ENCODE measurements at regions not wholly inside any gene's neighbourhood (a gene's known extent, or its start where the extent isn't known, plus 50 kb on each side); places are given as distances from the start of the nearest gene placed in this dataset.

GRCh38 chr7:68456469-68456868 is 1141.8 kb upstream of the AUTS2 start:
- no peak for DNase-seq

GRCh38 chr7:68457481-68457880 is 1140.8 kb upstream of the AUTS2 start:
- no peak for DNase-seq

- DNase-seq: no peak
These were observed 1140.0 kb upstream of the AUTS2 start for GRCh38 chr7:68458010-68458908.

DNA sequence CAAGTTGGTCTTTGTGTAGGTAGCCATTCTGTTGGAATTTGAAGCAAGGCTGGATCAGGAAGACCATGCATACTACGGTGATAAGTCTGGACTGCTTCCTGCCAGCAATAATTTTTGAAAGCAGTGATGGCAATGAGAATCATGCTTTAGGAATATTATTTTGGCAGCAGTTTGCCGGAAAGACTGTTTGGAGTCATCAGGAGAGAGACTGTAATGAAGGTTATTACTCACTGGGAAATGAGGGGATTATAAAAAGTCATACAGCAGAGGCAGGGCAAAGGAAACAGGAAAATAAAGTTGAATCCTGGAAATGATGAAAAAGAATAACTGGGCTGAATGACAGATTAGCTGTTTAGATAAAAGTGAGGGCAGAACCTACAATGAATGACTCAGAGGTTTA is 1136.8 kb upstream of the AUTS2 start:
- no peak for DNase-seq

- DNase-seq: no peak
These were observed 1127.3 kb upstream of the AUTS2 start for GRCh38 chr7:68470836-68471435.

- no peak for DNase-seq
These were observed 1125.6 kb upstream of the AUTS2 start for GRCh38 chr7:68472688-68473087.

DNA sequence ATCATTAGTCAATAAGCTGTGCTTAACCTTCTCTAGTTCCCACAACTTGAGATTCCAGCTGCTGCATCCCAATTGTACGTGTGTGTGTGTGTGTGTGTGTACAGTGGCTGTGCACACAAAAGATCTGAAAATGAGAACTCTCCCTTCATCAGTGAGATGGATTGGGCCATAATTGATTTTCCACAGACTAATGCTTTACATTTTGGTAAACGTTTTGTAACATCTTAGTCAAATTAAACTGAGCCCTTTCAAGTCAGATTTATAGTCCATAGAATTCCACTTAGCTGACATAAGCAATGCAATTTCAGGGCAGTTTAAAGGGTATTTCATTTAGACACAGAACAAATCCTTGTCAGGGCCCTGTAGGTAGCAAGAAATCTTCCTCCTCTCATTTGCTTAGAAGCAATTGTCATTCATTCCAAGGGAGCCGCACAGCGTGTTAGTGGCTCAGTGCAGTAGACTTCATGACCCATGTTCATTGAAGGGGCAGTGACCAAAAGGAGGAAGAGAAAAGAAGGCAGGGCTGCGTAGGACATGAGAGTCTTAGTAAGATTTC is 1123.5 kb upstream of the AUTS2 start:
- no peak for DNase-seq

DNA sequence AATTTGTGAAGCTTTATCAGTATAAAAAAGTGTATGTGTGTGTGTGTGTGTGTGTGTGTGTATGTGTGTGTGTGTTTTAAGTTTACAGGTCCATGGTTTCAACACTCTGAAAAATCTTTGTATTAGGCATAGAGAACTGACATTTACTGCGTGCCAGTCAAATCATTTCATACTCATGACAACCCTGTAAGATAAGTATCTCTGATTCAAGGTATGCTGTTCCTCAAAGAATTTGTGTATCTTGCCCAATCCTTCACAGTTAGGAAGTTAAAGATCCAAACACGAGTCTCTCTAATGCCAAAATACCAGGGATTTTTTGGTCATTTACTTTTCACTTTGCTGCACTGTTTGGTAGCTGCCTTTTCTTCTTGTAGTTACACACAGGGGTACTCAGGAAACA is 1121.3 kb upstream of the AUTS2 start:
- DNase-seq: no peak

GRCh38 chr7:68478326-68478725 is 1119.9 kb upstream of the AUTS2 start:
- DNase-seq: no peak

DNA sequence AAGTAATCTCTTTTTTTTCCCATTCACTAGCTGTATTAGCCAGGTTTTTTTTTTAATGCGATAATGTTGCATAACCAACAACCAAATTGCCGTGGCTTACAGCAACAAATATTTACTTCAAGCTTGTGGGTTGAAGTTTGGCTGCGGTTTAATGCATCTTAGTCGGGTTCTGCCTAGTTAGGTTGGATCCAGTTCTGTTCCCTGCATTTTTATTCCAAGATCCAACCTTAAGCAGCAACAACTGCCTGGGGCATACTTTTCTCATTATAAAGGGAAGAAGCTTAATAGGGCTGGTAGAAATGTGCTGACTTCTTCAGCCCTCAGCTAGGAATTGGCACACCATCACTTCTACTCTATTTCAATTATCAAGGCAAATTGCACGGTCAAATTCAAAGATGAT is 1115.5 kb upstream of the AUTS2 start:
- DNase-seq: no peak

DNA sequence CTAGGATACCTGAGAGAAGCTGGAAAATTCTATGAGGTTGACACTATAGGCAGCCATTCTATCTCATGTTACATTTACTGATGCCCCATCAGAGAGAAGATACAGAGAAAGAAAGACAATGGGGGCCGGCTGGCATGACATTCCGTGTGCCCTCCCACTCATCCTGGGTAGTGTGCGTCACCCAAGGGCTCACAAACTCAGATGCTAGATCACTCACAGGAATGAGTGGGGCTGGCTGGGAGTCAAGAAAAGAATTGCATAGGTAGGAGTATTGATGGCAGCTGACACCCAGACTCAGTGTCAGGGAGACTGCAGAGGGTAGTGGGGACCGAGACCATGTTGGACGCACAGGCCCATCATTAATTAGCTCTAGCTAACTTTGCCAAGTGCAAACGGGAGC is 1113.5 kb upstream of the AUTS2 start:
- no peak for DNase-seq

GRCh38 chr7:68485253-68485917 is 1112.9 kb upstream of the AUTS2 start:
- DNase-seq: no peak

- no peak for DNase-seq
These were observed 1109.8 kb upstream of the AUTS2 start for GRCh38 chr7:68488341-68489060.

DNA sequence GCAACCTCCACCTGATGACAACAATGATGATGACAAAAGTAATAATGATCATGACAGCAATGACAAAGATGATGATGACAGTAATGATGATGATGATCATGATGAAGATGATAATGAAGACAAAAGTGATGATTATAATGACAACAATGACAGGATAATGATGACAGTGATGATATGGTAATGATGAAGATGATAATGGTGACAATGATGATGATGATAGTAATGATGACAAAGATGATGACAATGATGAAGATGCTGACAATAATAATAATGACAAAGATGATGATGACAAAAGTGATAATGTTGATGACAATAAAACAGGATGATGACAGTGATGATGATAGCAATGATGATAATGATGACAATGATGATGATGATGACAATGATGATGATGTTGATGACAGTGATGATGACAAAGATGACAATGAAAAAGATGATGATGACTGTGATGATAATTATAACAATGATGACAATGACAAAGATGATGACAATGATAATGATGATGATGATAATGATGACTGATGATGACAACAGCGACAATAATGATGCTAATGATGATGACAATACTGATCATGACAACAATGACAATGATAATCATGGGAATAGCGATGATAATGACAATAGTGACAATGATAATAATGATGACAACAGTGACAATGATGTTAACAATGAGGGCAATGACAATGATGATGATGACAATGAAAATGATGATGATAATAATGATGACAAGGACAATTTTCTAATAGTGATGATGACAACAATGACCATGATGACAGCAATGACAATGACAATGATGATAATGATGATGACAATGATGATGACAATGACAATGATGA is 1106.5 kb upstream of the AUTS2 start:
- DNase-seq: no peak

GRCh38 chr7:68492359-68492690 is 1106.0 kb upstream of the AUTS2 start:
- DNase-seq: no peak

DNA sequence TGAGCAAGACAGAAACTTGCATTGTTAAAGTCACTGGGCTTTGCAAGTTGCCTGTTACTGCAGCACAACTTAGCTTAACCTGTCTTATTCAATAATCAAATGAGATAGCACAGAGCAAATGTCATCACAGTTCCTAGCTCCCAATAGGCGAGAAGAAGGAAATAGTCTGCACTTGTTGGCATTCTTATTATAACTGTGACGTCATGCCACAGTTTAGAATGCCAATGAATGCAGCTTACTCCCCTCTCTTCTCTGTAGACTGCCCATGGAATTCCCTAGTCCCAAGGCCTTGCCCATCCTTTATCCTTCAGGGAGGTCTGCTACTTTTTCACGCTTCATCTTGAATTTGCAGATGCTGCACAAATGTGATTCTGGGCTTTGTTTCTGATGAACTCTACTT is 1094.9 kb upstream of the AUTS2 start:
- no peak for DNase-seq

- DNase-seq: no peak
These were observed 1093.6 kb upstream of the AUTS2 start for GRCh38 chr7:68504716-68505115.

DNA sequence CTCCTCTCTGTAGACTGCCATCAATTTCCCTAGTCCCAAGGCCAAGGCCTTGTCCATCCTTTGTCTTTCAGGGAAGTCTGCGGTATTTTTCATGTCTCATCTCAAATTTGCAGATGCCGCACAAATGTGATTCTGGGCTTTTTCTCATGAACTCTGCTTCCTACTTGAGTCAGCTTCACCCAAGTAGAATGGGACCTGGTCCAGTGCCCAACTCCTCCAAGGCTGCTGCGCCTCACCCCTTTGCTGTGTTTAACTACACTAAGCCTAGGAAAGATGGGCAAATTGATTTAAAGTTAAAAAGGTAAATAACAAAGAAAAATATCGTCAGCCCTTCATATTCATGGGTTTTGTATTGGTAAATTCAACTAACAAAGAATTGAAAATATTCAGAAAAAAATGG is 1092.6 kb upstream of the AUTS2 start:
- no peak for DNase-seq

DNA sequence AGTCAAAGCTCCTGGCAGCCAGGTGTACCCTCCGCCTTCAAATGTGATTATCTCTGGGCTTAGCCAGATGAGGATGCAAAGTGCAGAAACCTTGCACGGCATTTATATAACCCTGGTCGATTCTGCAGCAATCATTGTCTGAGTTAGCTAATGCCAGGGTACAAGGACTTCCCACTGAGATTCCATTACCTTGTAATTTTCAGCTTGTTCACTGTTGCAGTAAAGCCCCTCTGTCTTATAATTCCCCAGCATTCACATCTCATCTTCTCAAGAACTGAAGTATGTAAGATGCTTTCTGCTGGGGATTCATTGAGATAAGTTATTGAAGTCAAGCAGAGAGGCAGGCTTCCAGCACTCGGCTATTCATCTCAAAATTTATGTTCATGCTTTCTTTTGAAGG is 1090.6 kb upstream of the AUTS2 start:
- no peak for DNase-seq

GRCh38 chr7:68509054-68509453 is 1089.2 kb upstream of the AUTS2 start:
- DNase-seq: no peak

- DNase-seq: no peak
These were observed 1088.7 kb upstream of the AUTS2 start for GRCh38 chr7:68509603-68510002.

- no peak for DNase-seq
These were observed 1087.0 kb upstream of the AUTS2 start for GRCh38 chr7:68511281-68511680.

Measured in NCI-H1048 (cell line).